Prostate gland (tissue), 2 donors: ENCODE measurements at regions not wholly inside any gene's neighbourhood (a gene's known extent, or its start where the extent isn't known, plus 50 kb on each side); places are given as distances from the start of the nearest gene placed in this dataset.

Source experiments
- POLR2A ChIP-seq: fragments of 450-650 bp; IDR thresholded peaks from one replicate; pipeline ENCODE4 v1.6.1; 2016; ENCODE audit warnings: antibody characterized with exemption, mild to moderate bottlenecking
- TF ChIP-seq, protein P1 (sequence below), 4 experiments: fragments of 200-600 bp in 2 of 4; fragments of 450-650 bp in 2 of 4; sonication (generic) in 2 of 4; IDR thresholded peaks; 1 replicate in 3 of 4; 2 replicates in 1 of 4; pipeline ENCODE4 v1.5.1; 2016 to 2019; ENCODE audit warnings: antibody characterized with exemption in 4 of 4, mild to moderate bottlenecking in 2 of 4, moderate library complexity in 2 of 4

DNA sequence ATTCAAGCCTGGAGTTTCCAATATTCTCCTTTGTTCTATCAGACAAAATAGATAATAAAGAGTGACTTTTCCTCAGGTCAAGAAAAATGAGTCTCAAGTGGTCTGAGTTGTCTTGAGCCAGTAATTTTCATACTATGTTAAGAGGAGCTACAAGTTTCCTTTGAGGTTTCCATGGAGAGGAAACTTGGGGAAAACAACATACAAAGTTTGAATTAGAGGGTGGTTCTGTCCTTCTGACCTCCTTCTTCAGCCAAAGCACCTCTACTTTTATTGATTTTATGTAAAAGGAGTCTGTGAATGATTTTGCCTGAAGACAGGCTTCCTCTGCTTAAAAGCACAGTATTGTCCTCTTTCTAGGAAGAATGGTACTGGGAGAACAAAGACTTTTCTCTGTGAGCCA is 497.2 kb upstream of the PKN2 start:
- TF ChIP-seq, protein P1, sequence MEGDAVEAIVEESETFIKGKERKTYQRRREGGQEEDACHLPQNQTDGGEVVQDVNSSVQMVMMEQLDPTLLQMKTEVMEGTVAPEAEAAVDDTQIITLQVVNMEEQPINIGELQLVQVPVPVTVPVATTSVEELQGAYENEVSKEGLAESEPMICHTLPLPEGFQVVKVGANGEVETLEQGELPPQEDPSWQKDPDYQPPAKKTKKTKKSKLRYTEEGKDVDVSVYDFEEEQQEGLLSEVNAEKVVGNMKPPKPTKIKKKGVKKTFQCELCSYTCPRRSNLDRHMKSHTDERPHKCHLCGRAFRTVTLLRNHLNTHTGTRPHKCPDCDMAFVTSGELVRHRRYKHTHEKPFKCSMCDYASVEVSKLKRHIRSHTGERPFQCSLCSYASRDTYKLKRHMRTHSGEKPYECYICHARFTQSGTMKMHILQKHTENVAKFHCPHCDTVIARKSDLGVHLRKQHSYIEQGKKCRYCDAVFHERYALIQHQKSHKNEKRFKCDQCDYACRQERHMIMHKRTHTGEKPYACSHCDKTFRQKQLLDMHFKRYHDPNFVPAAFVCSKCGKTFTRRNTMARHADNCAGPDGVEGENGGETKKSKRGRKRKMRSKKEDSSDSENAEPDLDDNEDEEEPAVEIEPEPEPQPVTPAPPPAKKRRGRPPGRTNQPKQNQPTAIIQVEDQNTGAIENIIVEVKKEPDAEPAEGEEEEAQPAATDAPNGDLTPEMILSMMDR (IDR thresholded peaks at IDR 0.05) = no peak
- no peak for TF ChIP-seq POLR2A
